ENCODE measurements at regions not wholly inside any gene's neighbourhood (a gene's known extent, or its start where the extent isn't known, plus 50 kb on each side); places are given as distances from the start of the nearest gene placed in this dataset.

GRCh38 chr13:33550885-33551284 is 265.3 kb upstream of the STARD13 start:
- H3K9me3 ChIP-seq (ENCODE audit: insufficient read depth, low read depth, low read length): no peaks in the 10 kb centered on the region
- H3K18ac ChIP-seq (ENCODE audit: low read length): no peak overlapping the region
- no peak overlapping the region for H3K23ac ChIP-seq (ENCODE audit: low read length)
- H3K9ac ChIP-seq (ENCODE audit: low read length): no peak overlapping the region
- no peak overlapping the region for H2AK5ac ChIP-seq (ENCODE audit: low read length)
- no peak overlapping the region for H3K4ac ChIP-seq (ENCODE audit: low read depth, low read length)
- WGBS (ENCODE audit: extremely low coverage, insufficient coverage, insufficient read length): no CpG with 5 or more reads among the region's 2 CpGs
- no peak overlapping the region for H2BK5ac ChIP-seq (ENCODE audit: low read depth, low read length, poor library complexity)
- H2BK12ac ChIP-seq (ENCODE audit: low read length): no peak overlapping the region
- no peak overlapping the region for H2AFZ ChIP-seq (ENCODE audit: insufficient read depth, low read length, poor library complexity)
- H3K36me3 ChIP-seq (ENCODE audit: control insufficient read depth in 1 of 2, insufficient read depth in 2 of 2, low read length in 2 of 2): no peaks in the 10 kb centered on the region
- H3K14ac ChIP-seq (ENCODE audit: low read length): no peak overlapping the region
- H3K79me1 ChIP-seq (ENCODE audit: low read length): no peaks in the 10 kb centered on the region
- no peak overlapping the region for H3K27ac ChIP-seq (ENCODE audit: low read depth, low read length)
- H3K27me3 ChIP-seq (ENCODE audit: insufficient read depth, low read length): no peaks in the 10 kb centered on the region
- no peak overlapping the region for H4K12ac ChIP-seq (ENCODE audit: low read depth, low read length)
- H4K8ac ChIP-seq (ENCODE audit: low read depth, low read length): no peak overlapping the region
- no peak overlapping the region for H3K4me2 ChIP-seq (ENCODE audit: low read length)
- no peak overlapping the region for H2BK120ac ChIP-seq (ENCODE audit: insufficient read depth, low read length, poor library complexity)
- H4K91ac ChIP-seq (ENCODE audit: low read depth, low read length): no peak overlapping the region
- H3K79me2 ChIP-seq (ENCODE audit: control insufficient read depth, insufficient read depth, low read length, poor library complexity): no peaks in the 10 kb centered on the region
- DNase-seq: no peak
- H3K4me1 ChIP-seq (ENCODE audit: control insufficient read depth in 1 of 2, insufficient read depth in 2 of 2, low read length in 2 of 2): no peaks in the 10 kb centered on the region
- H3K4me3 ChIP-seq (ENCODE audit: low read depth, low read length): no peak overlapping the region

- no peak overlapping the region for H3K14ac ChIP-seq (ENCODE audit: low read length)
- no peak overlapping the region for H3K4ac ChIP-seq (ENCODE audit: low read depth, low read length)
- WGBS (ENCODE audit: extremely low coverage, insufficient coverage, insufficient read length): no CpG with 5 or more reads among the region's 3 CpGs
- H4K12ac ChIP-seq (ENCODE audit: low read depth, low read length): no peak overlapping the region
- no peak overlapping the region for H4K8ac ChIP-seq (ENCODE audit: low read depth, low read length)
- H3K4me1 ChIP-seq (ENCODE audit: control insufficient read depth in 1 of 2, insufficient read depth in 2 of 2, low read length in 2 of 2): no peaks in the 10 kb centered on the region
- H2BK5ac ChIP-seq (ENCODE audit: low read depth, low read length, poor library complexity): no peak overlapping the region
- no peaks in the 10 kb centered on the region for H3K36me3 ChIP-seq (ENCODE audit: control insufficient read depth in 1 of 2, insufficient read depth in 2 of 2, low read length in 2 of 2)
- no peak overlapping the region for H2AK5ac ChIP-seq (ENCODE audit: low read length)
- H3K27ac ChIP-seq (ENCODE audit: low read depth, low read length): no peak overlapping the region
- no peak overlapping the region for H3K4me3 ChIP-seq (ENCODE audit: low read depth, low read length)
- no peak for DNase-seq
- no peaks in the 10 kb centered on the region for H3K27me3 ChIP-seq (ENCODE audit: insufficient read depth, low read length)
- no peak overlapping the region for H3K4me2 ChIP-seq (ENCODE audit: low read length)
- no peaks in the 10 kb centered on the region for H3K9me3 ChIP-seq (ENCODE audit: insufficient read depth, low read depth, low read length)
- no peak overlapping the region for H2BK12ac ChIP-seq (ENCODE audit: low read length)
- no peak overlapping the region for H3K9ac ChIP-seq (ENCODE audit: low read length)
- no peaks in the 10 kb centered on the region for H3K79me2 ChIP-seq (ENCODE audit: control insufficient read depth, insufficient read depth, low read length, poor library complexity)
- no peak overlapping the region for H3K18ac ChIP-seq (ENCODE audit: low read length)
- no peaks in the 10 kb centered on the region for H3K79me1 ChIP-seq (ENCODE audit: low read length)
- no peak overlapping the region for H2BK120ac ChIP-seq (ENCODE audit: insufficient read depth, low read length, poor library complexity)
- no peak overlapping the region for H4K91ac ChIP-seq (ENCODE audit: low read depth, low read length)
- no peak overlapping the region for H3K23ac ChIP-seq (ENCODE audit: low read length)
- no peak overlapping the region for H2AFZ ChIP-seq (ENCODE audit: insufficient read depth, low read length, poor library complexity)
These were observed 262.8 kb upstream of the RFC3 start for GRCh38 chr13:33554919-33555791.

GRCh38 chr13:33556828-33557227 is 261.1 kb upstream of the RFC3 start:
- Histone ChIP-seq H2BK120ac (ENCODE audit: insufficient read depth, low read length, poor library complexity) (no peak overlapping the region), H3K79me1 (ENCODE audit: low read length) (no peaks in the 10 kb centered on the region), H2AK5ac (ENCODE audit: low read length) (no peak overlapping the region), H3K18ac (ENCODE audit: low read length) (no peak overlapping the region), H2AFZ (ENCODE audit: insufficient read depth, low read length, poor library complexity) (no peak overlapping the region), H3K79me2 (ENCODE audit: control insufficient read depth, insufficient read depth, low read length, poor library complexity) (no peaks in the 10 kb centered on the region), H2BK12ac (ENCODE audit: low read length) (no peak overlapping the region), H3K4me3 (ENCODE audit: low read depth, low read length) (no peak overlapping the region), H3K4me2 (ENCODE audit: low read length) (no peak overlapping the region), H3K4ac (ENCODE audit: low read depth, low read length) (no peak overlapping the region), H3K27ac (ENCODE audit: low read depth, low read length) (no peak overlapping the region), H2BK5ac (ENCODE audit: low read depth, low read length, poor library complexity) (no peak overlapping the region), H3K23ac (ENCODE audit: low read length) (no peak overlapping the region), H3K27me3 (ENCODE audit: insufficient read depth, low read length) (no peaks in the 10 kb centered on the region), H3K9me3 (ENCODE audit: insufficient read depth, low read depth, low read length) (no peaks in the 10 kb centered on the region), H4K91ac (ENCODE audit: low read depth, low read length) (no peak overlapping the region), H4K8ac (ENCODE audit: low read depth, low read length) (no peak overlapping the region), H3K9ac (ENCODE audit: low read length) (no peak overlapping the region), H4K12ac (ENCODE audit: low read depth, low read length) (no peak overlapping the region), H3K36me3 (ENCODE audit: control insufficient read depth in 1 of 2, insufficient read depth in 2 of 2, low read length in 2 of 2) (no peaks in the 10 kb centered on the region), H3K4me1 (ENCODE audit: control insufficient read depth in 1 of 2, insufficient read depth in 2 of 2, low read length in 2 of 2) (no peaks in the 10 kb centered on the region), H3K14ac (ENCODE audit: low read length) (no peak overlapping the region)
- no CpG with 5 or more reads among the region's 1 CpG for whole genome bisulfite sequencing (ENCODE audit: extremely low coverage, insufficient coverage, insufficient read length)
- DNase-seq: no peak

GRCh38 chr13:33560726-33561125 is 257.2 kb upstream of the RFC3 start:
- Histone ChIP-seq H3K23ac (ENCODE audit: low read length) (no peak overlapping the region), H2BK12ac (ENCODE audit: low read length) (no peak overlapping the region), H4K12ac (ENCODE audit: low read depth, low read length) (no peak overlapping the region), H3K27ac (ENCODE audit: low read depth, low read length) (no peak overlapping the region), H3K4me3 (ENCODE audit: low read depth, low read length) (no peak overlapping the region), H3K79me2 (ENCODE audit: control insufficient read depth, insufficient read depth, low read length, poor library complexity) (no peaks in the 10 kb centered on the region), H3K4me1 (ENCODE audit: control insufficient read depth in 1 of 2, insufficient read depth in 2 of 2, low read length in 2 of 2) (no peaks in the 10 kb centered on the region), H2AFZ (ENCODE audit: insufficient read depth, low read length, poor library complexity) (no peak overlapping the region), H3K27me3 (ENCODE audit: insufficient read depth, low read length) (no peaks in the 10 kb centered on the region), H3K79me1 (ENCODE audit: low read length) (no peaks in the 10 kb centered on the region), H3K9me3 (ENCODE audit: insufficient read depth, low read depth, low read length) (no peaks in the 10 kb centered on the region), H2BK5ac (ENCODE audit: low read depth, low read length, poor library complexity) (no peak overlapping the region), H4K91ac (ENCODE audit: low read depth, low read length) (no peak overlapping the region), H3K36me3 (ENCODE audit: control insufficient read depth in 1 of 2, insufficient read depth in 2 of 2, low read length in 2 of 2) (no peaks in the 10 kb centered on the region), H3K9ac (ENCODE audit: low read length) (no peak overlapping the region), H2AK5ac (ENCODE audit: low read length) (no peak overlapping the region), H3K4me2 (ENCODE audit: low read length) (no peak overlapping the region), H3K18ac (ENCODE audit: low read length) (no peak overlapping the region), H4K8ac (ENCODE audit: low read depth, low read length) (no peak overlapping the region), H2BK120ac (ENCODE audit: insufficient read depth, low read length, poor library complexity) (no peak overlapping the region), H3K14ac (ENCODE audit: low read length) (no peak overlapping the region), H3K4ac (ENCODE audit: low read depth, low read length) (no peak overlapping the region)
- no peak for DNase-seq

Measured in trophoblast cell (in vitro differentiated cells and primary cell).